ENCODE measurements at regions not wholly inside any gene's neighbourhood (a gene's known extent, or its start where the extent isn't known, plus 50 kb on each side); places are given as distances from the start of the nearest gene placed in this dataset.

DNA sequence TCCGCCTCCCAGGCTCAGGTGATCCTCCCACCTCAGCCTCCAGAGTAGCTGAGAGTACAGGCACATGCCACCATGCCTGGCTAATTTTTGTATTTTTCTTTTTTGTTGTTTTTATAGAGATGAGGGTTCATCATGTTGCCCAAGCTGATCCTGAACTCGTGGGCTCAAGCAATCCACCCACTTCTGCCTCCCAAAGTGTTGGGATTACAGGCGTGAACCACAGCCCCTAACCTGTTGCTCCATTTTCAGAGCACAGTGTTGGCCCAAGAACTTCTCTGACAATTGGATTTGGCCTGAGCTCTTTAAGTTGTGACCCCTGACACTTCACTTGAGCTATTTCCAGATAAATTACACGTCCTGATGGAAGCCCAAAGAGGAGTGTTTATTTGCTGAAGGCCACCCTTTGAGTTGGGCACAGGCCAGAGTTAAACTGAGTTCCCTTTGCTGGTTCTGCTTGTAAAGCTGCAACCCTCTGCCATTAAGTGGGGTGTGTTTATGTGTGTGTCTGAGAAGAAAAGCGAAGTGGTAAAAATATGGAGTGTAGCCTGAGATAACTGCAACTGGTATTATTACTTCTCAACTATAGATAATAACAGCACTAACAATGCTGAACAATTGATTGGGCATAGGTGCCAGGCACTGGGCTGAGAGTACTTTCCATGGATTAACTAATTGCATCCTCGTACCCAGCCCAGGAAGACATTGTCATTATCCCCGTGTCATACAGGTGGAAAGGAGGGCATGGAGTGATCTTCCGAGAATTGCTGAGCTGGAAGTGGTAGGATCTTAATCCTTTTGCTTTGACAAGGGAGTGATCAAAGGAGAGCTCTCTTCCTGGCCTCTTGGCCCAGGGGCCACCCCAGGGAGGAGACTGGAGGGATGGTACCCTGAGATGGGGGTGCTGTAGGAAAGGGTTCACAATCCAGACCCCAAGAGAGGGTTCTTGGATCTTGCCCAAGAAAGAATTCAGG lies 91.5 kb upstream of the PROK2 start:
- no peak overlapping the region for H3K4me3 ChIP-seq (ENCODE audit: low read depth, low read length)
- DNase-seq (ENCODE audit: low read depth): no peak
- TF ChIP-seq POLR2A (IDR thresholded peaks at IDR 0.05; ENCODE audit: extremely low read depth, insufficient read length) (no peak), MYC (IDR thresholded peaks at IDR 0.05; ENCODE audit: low read depth, low read length) (no peak)
- TF ChIP-seq, protein P1, sequence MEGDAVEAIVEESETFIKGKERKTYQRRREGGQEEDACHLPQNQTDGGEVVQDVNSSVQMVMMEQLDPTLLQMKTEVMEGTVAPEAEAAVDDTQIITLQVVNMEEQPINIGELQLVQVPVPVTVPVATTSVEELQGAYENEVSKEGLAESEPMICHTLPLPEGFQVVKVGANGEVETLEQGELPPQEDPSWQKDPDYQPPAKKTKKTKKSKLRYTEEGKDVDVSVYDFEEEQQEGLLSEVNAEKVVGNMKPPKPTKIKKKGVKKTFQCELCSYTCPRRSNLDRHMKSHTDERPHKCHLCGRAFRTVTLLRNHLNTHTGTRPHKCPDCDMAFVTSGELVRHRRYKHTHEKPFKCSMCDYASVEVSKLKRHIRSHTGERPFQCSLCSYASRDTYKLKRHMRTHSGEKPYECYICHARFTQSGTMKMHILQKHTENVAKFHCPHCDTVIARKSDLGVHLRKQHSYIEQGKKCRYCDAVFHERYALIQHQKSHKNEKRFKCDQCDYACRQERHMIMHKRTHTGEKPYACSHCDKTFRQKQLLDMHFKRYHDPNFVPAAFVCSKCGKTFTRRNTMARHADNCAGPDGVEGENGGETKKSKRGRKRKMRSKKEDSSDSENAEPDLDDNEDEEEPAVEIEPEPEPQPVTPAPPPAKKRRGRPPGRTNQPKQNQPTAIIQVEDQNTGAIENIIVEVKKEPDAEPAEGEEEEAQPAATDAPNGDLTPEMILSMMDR (IDR thresholded peaks at IDR 0.05; ENCODE audit: low read depth, low read length): no peak
- TF ChIP-seq, protein P2, sequence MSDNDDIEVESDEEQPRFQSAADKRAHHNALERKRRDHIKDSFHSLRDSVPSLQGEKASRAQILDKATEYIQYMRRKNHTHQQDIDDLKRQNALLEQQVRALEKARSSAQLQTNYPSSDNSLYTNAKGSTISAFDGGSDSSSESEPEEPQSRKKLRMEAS (IDR thresholded peaks at IDR 0.05; ENCODE audit: low read depth, low read length): no peak

DNA sequence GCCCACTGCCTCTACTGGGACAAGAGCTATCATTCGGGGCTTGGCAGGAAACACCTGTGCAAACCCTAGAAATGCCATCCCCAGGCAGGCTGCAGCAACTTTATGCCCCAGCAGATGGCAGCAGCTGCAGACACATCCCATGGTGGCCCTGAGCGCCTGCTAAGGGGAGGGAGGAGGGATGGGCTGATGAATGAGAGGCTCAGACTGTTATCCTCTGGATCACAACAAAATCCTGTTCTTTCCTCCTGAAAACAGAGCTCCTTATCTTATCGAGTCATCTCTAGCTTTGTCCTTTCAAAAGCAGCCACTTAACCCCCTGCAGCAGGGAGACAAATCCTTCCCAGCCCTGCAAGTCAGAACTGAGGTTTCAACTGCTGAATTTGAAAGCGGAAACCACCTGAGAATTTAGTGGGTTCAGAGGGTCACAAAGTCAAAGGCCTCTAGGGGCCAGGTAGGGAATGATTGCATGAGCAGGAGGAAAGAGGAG lies 90.6 kb upstream of the PROK2 start:
- H3K4me3 ChIP-seq (ENCODE audit: low read depth, low read length): no peak overlapping the region

DNA sequence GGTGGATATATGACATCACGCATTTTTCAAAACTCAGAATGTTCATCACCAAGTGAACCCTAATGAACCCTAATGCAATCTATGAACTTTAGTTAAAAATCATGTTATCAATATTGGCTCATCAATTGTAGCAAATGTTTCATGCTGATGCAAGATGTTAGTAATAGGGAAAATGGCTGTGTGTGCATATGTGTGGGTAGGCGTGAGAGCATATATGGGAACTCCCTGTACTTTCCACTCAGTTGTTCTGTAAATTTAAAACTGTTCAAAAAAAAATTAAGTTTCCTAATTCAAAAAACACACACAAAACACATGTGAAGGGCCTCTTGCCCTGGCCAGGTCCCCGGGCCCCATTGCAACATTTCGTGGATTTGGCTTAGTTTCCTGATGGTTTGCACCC lies 89.7 kb upstream of the PROK2 start:
- H3K4me3 ChIP-seq (ENCODE audit: low read depth, low read length): no peak overlapping the region
- no peak for DNase-seq (ENCODE audit: low read depth)
- TF ChIP-seq, protein P2 (IDR thresholded peaks at IDR 0.05; ENCODE audit: low read depth, low read length): no peak
- TF ChIP-seq POLR2A (IDR thresholded peaks at IDR 0.05; ENCODE audit: extremely low read depth, insufficient read length) (no peak), MYC (IDR thresholded peaks at IDR 0.05; ENCODE audit: low read depth, low read length) (no peak)
- TF ChIP-seq, protein P1 (IDR thresholded peaks at IDR 0.05; ENCODE audit: low read depth, low read length): no peak

More for the DNA sequence above, 90.6 kb upstream of the PROK2 start:
- DNase-seq (ENCODE audit: low read depth): peak; percentile 65
- TF ChIP-seq, protein P1 (IDR thresholded peaks at IDR 0.05; ENCODE audit: low read depth, low read length): peak; percentile 81
- TF ChIP-seq, protein P2 (IDR thresholded peaks at IDR 0.05; ENCODE audit: low read depth, low read length): no peak
- no peak for TF ChIP-seq POLR2A (IDR thresholded peaks at IDR 0.05; ENCODE audit: extremely low read depth, insufficient read length)
- TF ChIP-seq MYC (IDR thresholded peaks at IDR 0.05; ENCODE audit: low read depth, low read length): no peak

DNA sequence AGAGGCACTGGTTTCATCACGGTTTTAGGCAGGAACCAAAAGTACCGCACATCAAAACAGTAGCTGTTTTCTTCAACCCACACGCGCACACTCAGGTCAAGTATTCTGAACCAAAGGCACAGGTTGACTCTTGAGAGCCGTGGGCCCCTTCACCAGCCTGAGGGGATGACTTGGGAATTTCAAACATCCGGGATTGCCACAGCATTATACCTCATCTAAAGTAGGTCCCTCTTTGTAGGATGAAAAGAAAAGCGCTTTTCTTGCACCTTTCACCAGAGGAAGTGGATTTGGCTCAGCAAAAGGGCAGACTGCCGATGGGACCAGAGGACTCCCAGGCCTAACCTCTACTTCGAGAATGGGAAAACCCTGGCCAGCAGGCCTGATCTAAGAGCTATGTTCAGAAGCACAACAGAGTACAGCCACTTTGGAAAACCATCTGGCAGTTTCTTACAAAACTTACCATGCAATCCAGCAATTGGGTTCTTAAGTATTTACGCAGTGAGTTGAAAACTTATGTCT lies 88.2 kb upstream of the PROK2 start:
- TF ChIP-seq MYC (IDR thresholded peaks at IDR 0.05; ENCODE audit: low read depth, low read length): no peak
- TF ChIP-seq, protein P1 (IDR thresholded peaks at IDR 0.05; ENCODE audit: low read depth, low read length): no peak
- no peak for TF ChIP-seq POLR2A (IDR thresholded peaks at IDR 0.05; ENCODE audit: extremely low read depth, insufficient read length)
- TF ChIP-seq, protein P2 (IDR thresholded peaks at IDR 0.05; ENCODE audit: low read depth, low read length): no peak
- DNase-seq (ENCODE audit: low read depth): no peak
- H3K4me3 ChIP-seq (ENCODE audit: low read depth, low read length): no peak overlapping the region

DNA sequence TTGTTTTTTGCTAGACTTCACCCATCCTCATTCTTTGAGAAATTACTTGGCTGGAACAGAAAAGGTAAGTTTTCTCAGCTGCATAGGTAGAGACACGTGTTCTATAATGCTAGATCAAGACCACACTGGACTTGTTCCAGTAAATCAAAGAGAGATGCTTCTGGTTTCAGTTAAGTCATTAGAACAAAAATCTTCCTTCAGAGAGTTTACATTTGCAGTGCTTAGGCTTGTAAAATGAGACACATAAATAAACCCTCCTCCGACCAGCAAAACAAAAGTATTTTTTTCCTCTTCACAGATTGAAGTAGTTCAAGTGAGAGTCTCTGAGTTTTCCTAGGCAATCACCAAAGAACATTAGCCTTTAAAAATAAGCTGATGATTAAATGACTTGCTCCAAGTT lies 87.3 kb upstream of the PROK2 start:
- no peak for DNase-seq (ENCODE audit: low read depth)
- H3K4me3 ChIP-seq (ENCODE audit: low read depth, low read length): no peak overlapping the region
- TF ChIP-seq POLR2A (IDR thresholded peaks at IDR 0.05; ENCODE audit: extremely low read depth, insufficient read length) (no peak), MYC (IDR thresholded peaks at IDR 0.05; ENCODE audit: low read depth, low read length) (no peak)
- TF ChIP-seq, protein P2 (IDR thresholded peaks at IDR 0.05; ENCODE audit: low read depth, low read length): no peak
- TF ChIP-seq, protein P1 (IDR thresholded peaks at IDR 0.05; ENCODE audit: low read depth, low read length): no peak
